Adrenal gland (tissue), 9 donors: ENCODE measurements at regions not wholly inside any gene's neighbourhood (a gene's known extent, or its start where the extent isn't known, plus 50 kb on each side); places are given as distances from the start of the nearest gene placed in this dataset.

Experiments used
- DNase-seq, 7 donors: peaks; one replicate each; pipeline ENCODE4 v3.0.0-alpha.2; 2019 to 2020
- H3K27ac ChIP-seq, 5 donors: fragments of 200-600 bp; sonication (generic) in 4 of 5; 1 replicate in 3 of 5; 2 replicates in 2 of 5; pipeline versions ENCODE4 v1.5.1 to v1.8.0; 2016 to 2020; ENCODE audit warnings: mild to moderate bottlenecking in 1 of 5
- H3K27me3 ChIP-seq: fragments of 200-600 bp; 2 replicates; pipeline ENCODE4 v1.8.0; 2021
- H3K36me3 ChIP-seq, 2 donors: fragments of 200-600 bp; replicated peaks in 1 of 2; 1 replicate in 1 of 2; 2 replicates in 1 of 2; pipeline versions ENCODE4 v1.5.1 to v1.8.0; 2018 to 2022
- H3K4me1 ChIP-seq, 2 donors: fragments of 200-600 bp; replicated peaks in 1 of 2; 1 replicate in 1 of 2; 2 replicates in 1 of 2; pipeline versions ENCODE4 v1.5.1 to v1.8.0; 2018 to 2021
- H3K4me3 ChIP-seq, 4 donors: fragments of 200-600 bp; sonication (generic) in 3 of 4; one replicate each; pipeline ENCODE4 v1.5.1; 2016 to 2018
- H3K9me3 ChIP-seq, 3 donors: fragments of 200-600 bp; sonication (generic) in 1 of 3; replicated peaks in 1 of 3; 1 replicate in 2 of 3; 2 replicates in 1 of 3; pipeline versions ENCODE4 v1.5.1 to v1.8.0; 2016 to 2021
- CTCF ChIP-seq, 6 experiments: fragments of 450-650 bp in 4 of 6; fragments of 200-600 bp in 2 of 6; sonication (generic) in 1 of 6; IDR thresholded peaks; 1 replicate in 5 of 6; 2 replicates in 1 of 6; pipeline versions ENCODE4 v1.5.1 to v1.8.0; 2016 to 2021; ENCODE audit warnings: antibody characterized with exemption in 6 of 6, mild to moderate bottlenecking in 2 of 6, moderate library complexity in 1 of 6
- POLR2A ChIP-seq, 2 donors: fragments of 450-650 bp; IDR thresholded peaks; one replicate each; pipeline ENCODE4 v1.6.1; 2017; ENCODE audit warnings: antibody characterized with exemption in 2 of 2, mild to moderate bottlenecking in 2 of 2, moderate library complexity in 1 of 2
- WGBS, 4 donors: extraction: QIAGEN DNeasy Blood & Tissue Kit in 2 of 4; methylation state at CpG; one replicate each; pipeline versions ENCODE4 v1.1.5 to v1.1.7; 2013 to 2017; 5-methylcytosine and 5-hydroxymethylcytosine counted together
- intact Hi-C, 2 donors: fragments of 100-400 bp; cut with DNase I; formaldehyde crosslinking; loops; one replicate each; pipeline versions ENCODE4 v1.14.1 to v1.15.0; 2022 to 2023
- donor health status: healthy with polysubstance abuse.
- donor health status: Bipolar disorder and iron deficiency.
- donor health status: DM: yes; HTN: yes; CAD: no.
- donor health status: DM: no; HTN: no; CAD: no.
- donor health status: DM: no; HTN: no; CAD: no.

- TF ChIP-seq CTCF (IDR thresholded peaks at IDR 0.05), result no peak
- no peak for TF ChIP-seq POLR2A (IDR thresholded peaks at IDR 0.05)
- 78 to 83% (median 80%) methylated on average over 4 of the region's 4 CpGs for WGBS, 4 donors
- H3K36me3 ChIP-seq, result no peaks in the 10 kb centered on the region
- H3K9me3 ChIP-seq, result no peaks in the 10 kb centered on the region
- DNase-seq, result no peak
- H3K4me1 ChIP-seq, result no peaks in the 10 kb centered on the region
- intact Hi-C loops, result no loop called here
- H3K4me3 ChIP-seq, result no peak overlapping the region
- no peaks in the 10 kb centered on the region for H3K27me3 ChIP-seq
- H3K27ac ChIP-seq, result no peak overlapping the region
Observed at GRCh38 chr5:96227957-96228356, 205.1 kb downstream of the PCSK1 start.

GRCh38 chr5:96226941-96227552 lies 206.0 kb downstream of the PCSK1 start:
- Histone ChIP-seq H3K36me3 (no peaks in the 10 kb centered on the region), H3K27me3 (no peaks in the 10 kb centered on the region), H3K27ac (peak overlapping the region in 1 of 5 donors; percentile 9), H3K9me3 (no peaks in the 10 kb centered on the region), H3K4me1 (no peaks in the 10 kb centered on the region), H3K4me3 (no peak overlapping the region)
- WGBS, 4 donors, result 60 to 71% (median 69%) methylated on average over 6 of the region's 6 CpGs
- intact Hi-C loops, result no loop called here
- TF ChIP-seq POLR2A (IDR thresholded peaks at IDR 0.05) (no peak), CTCF (IDR thresholded peaks at IDR 0.05) (no peak)
- peak in 3 of 7 donors; percentile 16 to 60 (median 20) for DNase-seq

GRCh38 chr5:96222129-96222528 lies 210.9 kb downstream of the PCSK1 start:
- no peak for TF ChIP-seq CTCF (IDR thresholded peaks at IDR 0.05)
- TF ChIP-seq POLR2A (IDR thresholded peaks at IDR 0.05), result no peak
- H3K27me3 ChIP-seq, result no peaks in the 10 kb centered on the region

GRCh38 chr5:96220610-96221390 lies 212.2 kb downstream of the PCSK1 start:
- no peaks in the 10 kb centered on the region for H3K36me3 ChIP-seq
- no peaks in the 10 kb centered on the region for H3K4me1 ChIP-seq
- H3K27ac ChIP-seq, result no peak overlapping the region
- TF ChIP-seq CTCF (IDR thresholded peaks at IDR 0.05) (no peak), POLR2A (IDR thresholded peaks at IDR 0.05) (no peak)
- no peak overlapping the region for H3K4me3 ChIP-seq
- H3K9me3 ChIP-seq, result no peaks in the 10 kb centered on the region
- H3K27me3 ChIP-seq, result no peaks in the 10 kb centered on the region
- 71 to 78% (median 78%) methylated on average over 4 of the region's 4 CpGs for WGBS, 4 donors
- DNase-seq, result no peak
- intact Hi-C loops, result no loop called here

More at GRCh38 chr5:96222129-96222528, 210.9 kb downstream of the PCSK1 start:
- intact Hi-C loops, result no loop called here
- no peak overlapping the region for H3K27ac ChIP-seq
- no peaks in the 10 kb centered on the region for H3K9me3 ChIP-seq
- H3K36me3 ChIP-seq, result no peaks in the 10 kb centered on the region
- 65 to 76% (median 73%) methylated on average over 2 of the region's 2 CpGs for WGBS, 4 donors
- no peak overlapping the region for H3K4me3 ChIP-seq
- DNase-seq, result no peak
- H3K4me1 ChIP-seq, result no peaks in the 10 kb centered on the region
